Neural cell (in vitro differentiated cells): ENCODE measurements at regions not wholly inside any gene's neighbourhood (a gene's known extent, or its start where the extent isn't known, plus 50 kb on each side); places are given as distances from the start of the nearest gene placed in this dataset.

Experiments used
- H2AFZ ChIP-seq: fragments of 200-600, 300-800 bp; sonication (generic), shearing (Covaris generic); 2 replicates; pipeline ENCODE4 v1.6.0; 2014; ENCODE audit warnings: low read depth, mild to moderate bottlenecking, antibody characterized with exemption, low read length, moderate library complexity
- H3F3A ChIP-seq: fragments of 200-600 bp; shearing (Covaris generic); 2 replicates; pipeline ENCODE4 v1.6.1; 2016; ENCODE audit warnings: mild to moderate bottlenecking, moderate library complexity, mixed read lengths, antibody characterized with exemption, low read length; ENCODE audit not compliant: insufficient read depth, poor library complexity, severe bottlenecking
- H3K27ac ChIP-seq: fragments of 200-600, 300-800 bp; sonication (generic), shearing (Covaris generic); 2 replicates; pipeline ENCODE4 v1.5.1; 2014; ENCODE audit warnings: mild to moderate bottlenecking, low read length, moderate library complexity
- H3K27me3 ChIP-seq: fragments of 300-800, 200-600 bp; sonication (generic), shearing (Covaris generic); 2 replicates; pipeline ENCODE4 v1.6.0; 2014; ENCODE audit warnings: mild to moderate bottlenecking, low read depth, low read length, moderate library complexity; ENCODE audit not compliant: insufficient read depth
- H3K36me3 ChIP-seq: fragments of 300-800, 200-600 bp; sonication (generic), shearing (Covaris generic); 2 replicates; pipeline ENCODE4 v1.5.1; 2014; ENCODE audit warnings: mild to moderate bottlenecking, antibody characterized with exemption, low read length, moderate library complexity; ENCODE audit not compliant: insufficient read depth
- H3K4me2 ChIP-seq: fragments of 300-800, 200-600 bp; sonication (generic), shearing (Covaris generic); 2 replicates; pipeline ENCODE4 v1.6.0; 2014; ENCODE audit warnings: mild to moderate bottlenecking, low read length
- H3K4me3 ChIP-seq: fragments of 300-800, 200-600 bp; sonication (generic), shearing (Covaris generic); 2 replicates; pipeline ENCODE4 v1.5.1; 2014; ENCODE audit warnings: mild to moderate bottlenecking, low read length, moderate library complexity
- H3K79me2 ChIP-seq: fragments of 200-600 bp; shearing (Covaris generic); replicated peaks from 2 replicates; pipeline ENCODE4 v1.6.0; 2014; ENCODE audit warnings: mild to moderate bottlenecking, low read length, moderate library complexity; ENCODE audit not compliant: insufficient read depth
- H3K9ac ChIP-seq: fragments of 300-800, 200-600 bp; sonication (generic), shearing (Covaris generic); 2 replicates; pipeline ENCODE4 v1.6.1; 2016; ENCODE audit warnings: mild to moderate bottlenecking, low read length, mixed read lengths
- H3K9me2 ChIP-seq: fragments of 200-600 bp; shearing (Covaris generic); 2 replicates; pipeline ENCODE4 v1.6.1; 2016; ENCODE audit warnings: mild to moderate bottlenecking, low read length, mixed read lengths; ENCODE audit not compliant: insufficient read depth
- H3K9me3 ChIP-seq: fragments of 200-600, 300-800 bp; sonication (generic), shearing (Covaris generic); 2 replicates; pipeline ENCODE4 v1.6.1; 2016; ENCODE audit warnings: mild to moderate bottlenecking, mixed run types, low read length, moderate library complexity, mixed read lengths
- H4K20me1 ChIP-seq: fragments of 200-600 bp; shearing (Covaris generic); 2 replicates; pipeline ENCODE4 v1.6.1; 2016; ENCODE audit warnings: mild to moderate bottlenecking, mixed run types; ENCODE audit not compliant: insufficient read depth
- CTCF ChIP-seq: fragments of 450-650 bp; IDR thresholded peaks from 2 replicates; pipeline ENCODE4 v1.5.1; 2014; ENCODE audit warnings: antibody characterized with exemption, mild to moderate bottlenecking, moderate library complexity; ENCODE audit not compliant: poor library complexity, severe bottlenecking
- EP300 ChIP-seq: fragments of 450-650 bp; conservative IDR thresholded peaks from 2 replicates; pipeline ENCODE4 v1.6.1; 2014; ENCODE audit warnings: antibody characterized with exemption, mild to moderate bottlenecking, moderate library complexity; ENCODE audit not compliant: poor library complexity, severe bottlenecking
- EZH2 ChIP-seq: fragments of 200-600, 300-800 bp; shearing (Covaris generic), sonication (generic); IDR thresholded peaks from 2 replicates; pipeline ENCODE4 v1.6.1; 2014; ENCODE audit warnings: antibody characterized with exemption, low read length, borderline replicate concordance, mild to moderate bottlenecking; ENCODE audit not compliant: insufficient read depth, poor library complexity, severe bottlenecking
- MXI1 ChIP-seq: fragments of 450-650 bp; conservative IDR thresholded peaks from 2 replicates; pipeline ENCODE4 v1.6.1; 2014; ENCODE audit warnings: antibody characterized with exemption, mild to moderate bottlenecking; ENCODE audit not compliant: poor library complexity, severe bottlenecking
- POLR2AphosphoS5 ChIP-seq: IDR thresholded peaks from 2 replicates; pipeline ENCODE4 v1.6.1; 2012
- RAD21 ChIP-seq: fragments of 450-650 bp; conservative IDR thresholded peaks from 2 replicates; pipeline ENCODE4 v1.6.1; 2014; ENCODE audit warnings: antibody characterized with exemption, mild to moderate bottlenecking, moderate library complexity
- REST ChIP-seq: IDR thresholded peaks from 2 replicates; pipeline ENCODE4 v1.6.1; 2012; ENCODE audit warnings: borderline replicate concordance
- SMC3 ChIP-seq: fragments of 450-650 bp; conservative IDR thresholded peaks from 2 replicates; pipeline ENCODE4 v1.6.1; 2014; ENCODE audit warnings: antibody characterized with exemption, mild to moderate bottlenecking, moderate library complexity; ENCODE audit not compliant: poor library complexity
- TAF1 ChIP-seq: IDR thresholded peaks from 2 replicates; pipeline ENCODE4 v1.6.1; 2012; ENCODE audit warnings: low read depth

DNA sequence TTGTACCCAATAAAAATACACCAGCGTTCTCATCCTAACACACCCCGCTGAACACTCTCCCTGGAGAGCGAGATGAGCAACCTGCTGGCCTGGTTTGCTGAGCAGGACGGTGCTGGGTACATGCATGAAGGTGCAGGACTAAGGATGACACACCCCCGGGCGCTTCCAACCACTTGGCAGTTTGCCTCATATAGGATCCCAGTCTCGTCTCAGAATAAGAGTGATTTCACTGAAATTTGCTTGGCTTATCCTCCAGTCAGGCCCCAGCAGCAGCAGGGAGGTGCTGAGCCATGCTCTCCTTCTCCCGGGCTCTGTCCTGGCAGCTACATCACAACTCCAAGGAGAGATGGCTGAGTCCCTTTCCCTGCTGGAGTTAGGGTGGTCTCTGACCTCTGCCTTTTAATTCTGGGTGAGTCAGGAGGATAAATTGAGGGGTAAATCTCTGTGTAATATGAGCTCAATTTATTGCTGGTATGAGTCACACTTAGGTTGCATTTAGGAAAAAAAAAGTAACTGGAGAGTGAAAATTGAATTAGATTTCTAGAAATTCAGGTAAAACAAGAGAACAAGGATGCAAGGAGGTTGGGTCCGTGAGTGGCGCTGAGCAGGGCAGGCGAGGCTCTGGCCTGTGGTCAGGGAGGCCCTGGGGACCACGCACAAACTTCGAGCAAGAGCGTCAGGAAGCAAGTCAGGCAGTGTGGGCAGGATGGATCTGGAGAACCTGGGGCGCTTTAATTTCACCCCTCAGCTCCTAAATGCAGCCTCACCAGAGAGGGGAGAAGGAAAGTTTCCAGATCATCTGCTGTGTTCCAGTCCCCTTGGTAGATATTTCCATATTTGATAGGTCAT, 974.0 kb downstream of the TBC1D22A start:
- H4K20me1 ChIP-seq = no peaks in the 10 kb centered on the region
- H3K4me3 ChIP-seq = no peak overlapping the region
- no peak overlapping the region for H3K9ac ChIP-seq
- H3K79me2 ChIP-seq = no peaks in the 10 kb centered on the region
- H3K4me2 ChIP-seq = no peak overlapping the region
- TF ChIP-seq REST (no peak), EZH2 (no peak), SMC3 (no peak), POLR2AphosphoS5 (no peak), CTCF (no peak), EP300 (no peak), MXI1 (no peak), TAF1 (no peak), RAD21 (no peak)
- H3K27me3 ChIP-seq = no peaks in the 10 kb centered on the region
- H3K27ac ChIP-seq = no peak overlapping the region
- H3K9me3 ChIP-seq = no peaks in the 10 kb centered on the region
- no peaks in the 10 kb centered on the region for H3F3A ChIP-seq
- H2AFZ ChIP-seq = no peak overlapping the region
- no peaks in the 10 kb centered on the region for H3K9me2 ChIP-seq
- no peaks in the 10 kb centered on the region for H3K36me3 ChIP-seq

DNA sequence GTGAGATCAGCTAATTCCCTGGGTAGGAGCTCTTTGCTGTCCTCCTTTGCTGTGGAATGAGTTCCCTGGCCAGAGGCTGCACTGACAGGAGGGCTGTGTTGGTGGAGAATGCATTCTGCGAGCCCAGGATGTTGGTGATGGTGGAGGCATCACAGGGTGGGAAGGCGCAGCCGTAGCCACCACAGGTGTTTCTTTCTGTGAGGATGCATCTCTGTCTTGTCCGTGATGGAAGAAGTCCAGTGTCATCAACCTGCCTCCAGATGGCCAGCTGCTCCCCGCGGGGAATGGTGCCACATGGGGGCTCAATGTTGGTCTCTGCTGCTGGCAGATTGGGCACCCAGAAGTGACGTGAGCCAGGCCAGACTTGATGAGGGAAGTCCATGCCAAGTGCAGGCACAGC, 972.1 kb downstream of the TBC1D22A start:
- no peaks in the 10 kb centered on the region for H3K9me2 ChIP-seq
- H4K20me1 ChIP-seq = no peaks in the 10 kb centered on the region
- no peak overlapping the region for H2AFZ ChIP-seq
- no peaks in the 10 kb centered on the region for H3K9me3 ChIP-seq
- no peaks in the 10 kb centered on the region for H3K27me3 ChIP-seq
- H3K4me2 ChIP-seq = no peak overlapping the region
- no peak for TF ChIP-seq TAF1
- TF ChIP-seq CTCF = no peak
- TF ChIP-seq EP300 = no peak
- TF ChIP-seq RAD21 = no peak
- H3F3A ChIP-seq = no peaks in the 10 kb centered on the region
- no peak overlapping the region for H3K9ac ChIP-seq
- H3K4me3 ChIP-seq = no peak overlapping the region
- no peak overlapping the region for H3K27ac ChIP-seq
- no peaks in the 10 kb centered on the region for H3K79me2 ChIP-seq
- H3K36me3 ChIP-seq = no peaks in the 10 kb centered on the region
